Activated CD4-positive, alpha-beta T cell treated with anti-CD3 and anti-CD28 coated beads, Interleukin-2, Interleukin-6, amounts not matched to agents 100 ng/mL and 50 ng/mL, durations not matched to agents 16 hours and 8 hours (primary cell): ENCODE measurements at regions not wholly inside any gene's neighbourhood (a gene's known extent, or its start where the extent isn't known, plus 50 kb on each side); places are given as distances from the start of the nearest gene placed in this dataset.

ENCODE experiments used
- DNase-seq: peaks from one replicate; pipeline ENCODE4 v3.0.0-alpha.2; 2020

DNA sequence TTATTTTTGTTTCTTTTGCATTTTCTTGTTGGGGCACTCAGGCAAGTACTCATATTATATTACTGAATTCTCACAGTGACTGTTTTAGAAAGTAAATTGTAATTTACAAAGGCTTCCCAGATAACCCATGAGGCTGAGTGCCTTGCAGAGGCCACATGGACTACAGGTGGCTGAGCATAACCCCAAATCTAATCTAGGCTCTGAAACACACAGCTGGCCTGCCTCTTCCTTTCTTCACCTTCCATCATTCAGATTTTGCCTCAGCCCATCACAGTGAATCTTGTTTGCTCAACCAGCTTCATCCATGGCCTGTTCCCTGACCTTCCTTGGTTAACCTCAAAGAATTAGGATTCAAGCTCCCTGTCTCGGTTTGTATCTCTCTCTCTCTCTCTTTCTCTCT is 78.5 kb upstream of the PRDM11 start:
- DNase-seq = no peak

DNA sequence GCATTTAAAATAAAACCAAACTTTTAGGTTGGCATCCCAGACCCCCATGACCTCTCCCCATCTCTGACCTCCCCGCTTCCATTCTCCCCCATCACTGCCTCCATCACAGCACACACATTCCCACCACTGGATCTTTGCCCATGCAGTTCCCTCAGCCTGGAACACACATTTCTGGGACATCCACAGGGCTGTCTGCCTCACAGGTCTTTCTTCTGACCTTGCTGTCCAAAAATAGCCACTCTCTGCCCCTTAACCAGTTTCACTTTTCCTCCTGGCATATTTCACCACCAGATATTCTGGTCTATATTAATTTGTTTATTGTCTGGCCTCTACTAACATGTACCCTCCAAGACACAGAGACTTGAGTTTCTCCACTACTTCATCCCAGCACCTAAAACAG is 75.2 kb upstream of the PRDM11 start:
- DNase-seq = no peak

DNA sequence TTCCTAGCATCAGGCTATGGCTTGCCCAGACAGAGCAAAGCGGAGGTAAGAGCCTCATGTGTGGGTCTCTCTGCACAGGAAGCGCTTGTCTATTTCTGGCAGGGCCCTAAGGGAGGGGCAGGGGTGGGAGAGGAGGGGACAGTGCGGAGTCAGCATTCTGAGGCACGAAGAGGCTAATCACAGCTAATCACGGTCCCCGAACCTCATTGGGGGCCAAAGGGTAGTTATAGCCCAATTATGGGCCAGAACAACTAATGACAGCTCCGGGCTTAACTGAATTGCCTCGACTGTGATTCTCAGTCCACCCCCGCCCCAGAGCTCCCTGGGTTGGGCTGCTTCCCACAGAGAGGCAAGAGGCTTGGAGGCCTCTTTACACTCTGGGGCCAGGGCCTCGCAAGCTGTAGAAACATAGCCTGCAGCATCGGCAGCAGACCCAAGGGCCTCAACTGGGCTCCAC is 72.7 kb upstream of the PRDM11 start:
- no peak for DNase-seq

DNA sequence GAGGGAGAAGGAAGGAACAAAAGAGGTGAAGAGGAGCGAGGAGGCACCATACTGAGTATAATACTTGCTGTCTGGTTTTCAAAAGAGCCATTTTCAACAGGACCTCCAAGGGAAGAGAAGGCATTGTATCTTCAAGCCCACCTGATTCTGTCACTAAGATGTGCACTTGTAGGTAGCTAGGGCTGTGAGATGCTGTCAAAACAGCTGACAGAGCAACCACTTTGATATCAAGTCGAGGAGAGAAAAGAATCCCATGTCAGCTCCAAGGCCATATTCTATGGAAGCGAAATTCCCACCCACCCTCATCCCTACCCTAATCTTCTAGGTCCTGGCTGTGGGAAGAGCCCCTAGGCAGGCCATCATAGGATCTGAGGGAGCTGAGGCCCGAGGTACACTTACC is 70.9 kb upstream of the PRDM11 start:
- DNase-seq = no peak

DNA sequence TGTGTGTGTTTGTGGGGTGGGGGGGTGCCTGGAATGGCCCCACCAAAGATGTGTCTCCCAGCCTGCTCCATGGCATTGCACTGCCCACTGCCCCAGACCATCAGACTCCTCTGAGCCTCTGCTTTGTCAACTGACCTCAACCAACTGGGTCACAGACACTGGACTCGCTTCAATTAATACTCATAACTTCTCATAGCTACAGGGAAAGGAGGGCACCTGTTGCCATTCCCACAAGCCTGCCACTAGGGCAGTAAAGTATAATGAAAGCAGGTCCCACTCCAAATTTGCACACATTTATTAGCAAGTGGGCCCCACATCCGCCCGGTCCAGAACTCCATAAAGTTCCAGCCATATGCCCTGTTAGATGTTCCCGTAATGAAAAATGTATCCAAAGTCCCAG is 70.5 kb upstream of the PRDM11 start:
- no peak for DNase-seq

DNA sequence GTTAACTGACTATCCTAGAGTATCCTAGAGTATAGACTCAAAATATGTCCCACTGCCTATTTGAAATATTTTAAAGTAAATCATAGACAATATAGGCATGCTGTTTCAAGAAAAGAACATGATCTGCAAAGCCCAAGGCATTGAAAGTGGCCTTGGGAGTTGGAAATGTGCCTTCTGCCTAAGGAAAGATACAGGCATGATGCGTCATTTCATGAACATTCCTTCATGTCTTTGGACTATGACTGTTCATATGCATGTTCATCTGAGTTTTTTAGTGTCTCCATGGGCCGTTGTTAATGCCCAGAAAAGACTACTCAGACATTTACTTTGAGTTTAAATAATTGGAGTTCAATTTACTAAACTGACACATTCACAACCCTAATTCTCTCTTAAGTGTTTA is 69.7 kb upstream of the PRDM11 start:
- DNase-seq = no peak

DNA sequence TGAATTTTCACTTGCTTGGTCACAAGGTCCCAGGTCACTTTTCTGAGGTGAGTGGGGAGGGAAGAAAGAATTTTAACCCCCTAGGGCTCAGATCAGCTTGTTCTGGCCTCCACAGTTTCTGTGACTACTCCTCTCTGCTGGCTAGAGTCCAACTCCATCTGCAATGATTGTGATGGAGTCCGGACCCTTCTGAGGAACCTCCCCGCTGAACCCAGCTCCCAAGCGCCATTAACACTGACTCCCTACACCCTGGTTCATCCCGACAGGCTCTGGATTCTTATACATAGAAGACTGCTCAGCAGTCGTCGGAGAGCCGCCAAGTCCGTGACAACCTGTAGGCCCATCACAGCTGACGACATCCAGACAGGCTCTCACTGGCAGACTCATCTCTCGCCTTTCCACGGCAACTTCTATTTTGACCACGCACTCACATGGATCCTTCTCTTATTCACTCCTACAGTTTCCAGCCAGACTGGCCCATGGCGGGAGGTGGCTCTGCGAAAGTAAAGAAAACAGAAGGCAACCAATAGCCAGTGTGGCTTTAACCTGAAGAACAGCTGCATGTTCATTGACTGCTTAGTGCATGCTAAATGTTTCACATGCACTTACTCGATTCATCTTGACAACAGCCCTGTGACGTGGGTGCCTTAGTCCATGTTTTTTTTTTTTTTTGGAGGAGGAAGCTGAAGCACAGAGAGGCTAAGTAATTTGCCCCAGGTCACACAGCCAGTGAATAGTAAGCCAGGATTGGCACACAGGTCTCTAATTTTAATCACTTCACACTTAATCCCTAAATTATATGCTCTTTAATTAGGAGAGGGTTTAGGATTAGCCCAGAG is 68.0 kb upstream of the PRDM11 start:
- DNase-seq = no peak

DNA sequence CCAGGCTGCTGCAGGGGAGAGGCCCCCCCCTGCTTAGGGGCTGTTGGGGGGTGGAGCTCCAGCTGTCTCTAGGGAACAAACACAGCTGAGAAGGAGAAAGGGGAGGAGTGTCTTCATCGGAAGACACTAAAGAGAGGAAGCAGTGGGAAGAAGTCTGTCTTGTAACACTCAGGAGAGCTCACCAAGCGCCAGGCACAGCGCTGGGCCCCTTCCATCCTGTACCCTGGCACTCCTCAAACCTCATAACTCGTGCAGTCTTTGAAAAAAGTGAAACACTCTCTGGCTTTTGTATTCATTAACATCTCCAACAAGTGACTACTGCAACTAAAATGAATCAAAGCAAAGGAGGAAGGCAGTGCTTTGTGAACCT is 67.4 kb upstream of the PRDM11 start:
- no peak for DNase-seq

DNA sequence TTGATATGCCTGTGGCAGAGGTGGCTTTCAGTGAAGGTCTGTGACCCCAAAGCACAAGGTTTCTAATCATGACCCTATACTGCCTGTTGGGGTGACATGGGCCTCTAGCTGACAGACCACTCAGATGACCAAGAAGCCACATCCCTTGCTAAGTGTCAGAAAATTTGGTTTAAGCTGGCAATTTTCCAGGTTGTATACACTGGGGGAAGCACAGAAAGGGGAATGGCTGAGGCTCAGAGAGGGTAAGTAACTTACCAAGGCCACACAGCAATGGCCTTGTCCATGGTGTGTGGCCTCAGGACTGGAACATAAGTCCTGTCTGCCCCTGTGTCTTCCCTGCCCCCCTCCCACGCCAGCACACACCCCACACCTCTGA is 66.9 kb upstream of the PRDM11 start:
- no peak for DNase-seq

DNA sequence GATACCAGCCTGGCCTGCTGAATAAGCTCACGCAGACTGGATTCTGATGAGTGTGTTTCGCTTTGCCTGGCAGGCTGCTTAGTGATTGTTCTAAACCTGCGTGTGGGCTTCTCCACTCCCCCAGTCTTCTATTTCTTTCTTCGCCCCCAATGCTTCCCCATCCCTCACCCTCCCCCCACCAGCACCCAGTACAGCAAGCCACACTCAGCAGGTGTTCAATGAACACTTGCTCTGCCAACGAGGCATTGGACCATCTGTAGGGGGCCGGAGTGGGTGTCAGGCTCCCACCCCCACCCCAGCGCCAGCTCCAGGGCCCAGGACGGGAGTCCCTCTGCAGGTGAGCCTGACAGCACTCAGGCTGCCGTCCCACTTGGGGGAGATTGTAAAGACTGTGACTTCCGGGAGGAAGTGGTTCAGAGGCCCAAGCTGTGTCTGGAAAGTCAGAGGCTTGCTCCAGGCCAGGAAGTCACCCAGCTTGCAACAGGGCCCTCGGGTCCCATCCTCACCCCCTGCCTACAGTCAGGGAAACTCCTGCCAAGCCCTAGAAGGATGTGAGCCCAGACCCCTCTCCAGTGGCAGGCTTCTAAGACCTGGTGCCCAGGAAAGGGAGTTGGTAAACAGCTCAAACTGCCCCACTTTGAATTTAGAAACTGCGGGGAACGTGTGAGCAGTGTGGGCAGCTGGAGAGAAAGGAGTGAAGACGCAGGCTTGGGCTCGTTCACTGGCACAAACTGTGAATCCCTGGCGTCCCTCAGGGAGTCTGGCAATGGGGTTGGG is 66.3 kb upstream of the PRDM11 start:
- peak; percentile 73 for DNase-seq

DNA sequence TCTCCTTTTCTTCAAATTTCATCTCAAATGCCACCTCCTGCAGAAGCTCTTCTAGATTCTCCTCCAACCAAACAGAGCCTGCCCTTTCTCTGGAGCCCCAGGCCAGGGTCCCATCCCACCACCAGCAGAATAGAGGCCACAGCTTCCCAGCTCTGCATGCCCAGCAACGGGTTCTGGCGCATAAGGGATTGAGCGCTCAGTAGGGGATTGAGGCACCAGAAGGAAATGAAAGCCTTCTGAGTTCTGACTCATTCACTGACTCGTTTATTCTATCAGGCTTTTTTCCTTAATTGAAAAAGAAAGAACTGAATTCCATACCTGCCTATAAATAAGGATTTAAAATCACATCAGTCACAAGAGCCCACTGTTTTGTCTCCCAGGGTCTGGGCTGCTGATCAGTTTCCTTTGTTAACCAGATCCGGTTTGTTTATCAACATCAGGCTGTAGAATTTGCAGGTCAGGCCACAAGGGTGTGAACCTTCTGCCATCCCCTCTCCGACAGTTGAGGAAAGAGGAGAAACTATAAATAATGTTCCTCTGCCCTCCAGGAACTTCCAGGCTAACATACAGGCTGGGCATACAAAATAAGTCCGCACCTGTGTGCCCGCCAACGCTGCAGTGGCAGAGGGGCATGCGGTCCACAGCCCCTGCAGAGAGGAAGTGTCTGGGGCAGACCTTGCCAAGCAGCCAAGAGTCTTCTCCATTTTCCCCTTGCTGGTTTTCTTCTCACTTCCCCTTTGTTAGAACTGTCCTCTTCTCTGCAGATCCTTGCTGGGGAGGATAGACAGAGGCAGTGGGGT is 63.5 kb upstream of the PRDM11 start:
- no peak for DNase-seq

DNA sequence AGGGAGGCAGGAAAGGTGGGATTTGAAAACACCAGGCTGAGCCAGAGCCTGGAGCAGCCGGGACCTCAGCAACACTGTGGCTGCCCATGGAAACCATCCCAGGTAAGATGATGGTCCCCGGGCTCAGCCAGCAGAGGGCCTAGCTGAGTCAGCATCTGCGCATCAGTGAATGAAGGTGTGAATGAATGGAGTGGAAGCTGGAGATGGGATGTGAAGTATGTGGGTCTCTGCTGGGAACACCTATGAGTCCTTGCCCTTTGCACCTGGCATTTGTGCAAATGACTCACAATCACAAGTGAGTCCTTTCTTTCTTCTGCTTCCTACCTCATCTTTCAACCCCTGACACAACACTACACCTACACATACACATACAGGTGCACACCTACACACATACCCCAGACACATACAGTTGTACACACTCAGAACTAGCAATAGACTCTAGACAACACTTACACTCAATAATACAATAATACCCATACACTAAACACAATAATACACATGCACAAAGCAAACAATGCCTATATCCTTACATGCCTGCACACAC is 62.8 kb upstream of the PRDM11 start:
- peak; percentile 3 for DNase-seq

DNA sequence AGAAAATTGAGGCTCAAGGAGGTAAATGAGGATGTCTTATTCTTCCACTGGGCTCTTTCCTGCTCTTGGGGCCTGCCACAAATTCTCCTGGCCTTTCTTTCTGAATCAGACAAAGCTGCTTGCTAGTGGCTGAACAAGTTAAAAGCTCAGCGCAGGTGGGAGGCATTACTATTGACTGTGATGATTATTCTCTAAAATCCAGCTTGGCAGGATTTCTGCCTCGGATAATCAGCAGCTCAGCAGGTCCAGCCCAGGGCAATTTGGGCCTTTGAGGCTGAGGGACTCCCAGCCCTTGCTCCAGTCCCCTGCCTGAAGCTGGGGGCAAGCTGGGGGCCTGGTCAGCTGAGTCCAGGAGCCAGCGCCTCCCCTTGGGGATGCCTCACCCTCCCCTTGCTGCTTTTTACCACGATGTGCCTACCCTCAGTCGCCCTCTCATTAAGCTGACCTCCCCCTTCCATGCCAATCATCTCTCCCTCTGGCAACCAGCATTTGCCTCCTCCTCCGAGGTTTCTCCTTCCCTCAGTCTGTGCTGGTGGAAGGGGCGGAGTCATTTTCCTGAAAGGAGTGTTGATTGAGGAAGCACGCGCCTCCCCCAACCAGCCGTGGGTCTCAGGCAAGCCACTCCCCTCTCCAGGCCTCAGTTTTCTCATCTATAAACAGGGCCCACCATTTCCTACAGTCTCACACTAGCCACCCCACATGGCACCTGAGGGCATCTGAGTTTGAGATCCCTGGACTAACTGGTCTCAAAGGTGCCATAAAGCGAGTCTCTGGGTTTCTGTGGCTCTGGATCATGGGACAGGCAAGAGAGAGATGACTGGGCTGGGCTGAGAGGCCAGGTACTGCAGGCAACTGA is 60.6 kb upstream of the PRDM11 start:
- DNase-seq = no peak

DNA sequence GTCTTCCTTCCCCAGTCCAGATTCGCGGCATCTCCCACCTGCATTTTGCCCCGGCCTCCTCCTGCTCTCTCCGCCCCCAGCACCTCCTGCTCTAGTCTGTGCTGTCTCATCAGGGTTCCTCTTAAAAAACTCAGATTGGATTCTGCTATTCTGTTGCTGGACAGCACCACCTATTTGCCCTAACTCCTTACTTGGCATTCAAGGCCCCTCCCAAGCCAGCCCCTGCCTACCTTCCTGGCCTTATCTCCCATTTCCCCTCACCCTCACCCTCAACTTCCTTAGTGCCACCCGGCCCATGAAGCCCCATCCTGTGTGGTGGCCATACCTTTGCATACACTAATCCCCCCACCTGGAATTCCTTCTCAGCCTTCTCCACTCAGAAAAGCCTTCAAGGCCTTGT is 59.9 kb upstream of the PRDM11 start:
- DNase-seq = no peak

DNA sequence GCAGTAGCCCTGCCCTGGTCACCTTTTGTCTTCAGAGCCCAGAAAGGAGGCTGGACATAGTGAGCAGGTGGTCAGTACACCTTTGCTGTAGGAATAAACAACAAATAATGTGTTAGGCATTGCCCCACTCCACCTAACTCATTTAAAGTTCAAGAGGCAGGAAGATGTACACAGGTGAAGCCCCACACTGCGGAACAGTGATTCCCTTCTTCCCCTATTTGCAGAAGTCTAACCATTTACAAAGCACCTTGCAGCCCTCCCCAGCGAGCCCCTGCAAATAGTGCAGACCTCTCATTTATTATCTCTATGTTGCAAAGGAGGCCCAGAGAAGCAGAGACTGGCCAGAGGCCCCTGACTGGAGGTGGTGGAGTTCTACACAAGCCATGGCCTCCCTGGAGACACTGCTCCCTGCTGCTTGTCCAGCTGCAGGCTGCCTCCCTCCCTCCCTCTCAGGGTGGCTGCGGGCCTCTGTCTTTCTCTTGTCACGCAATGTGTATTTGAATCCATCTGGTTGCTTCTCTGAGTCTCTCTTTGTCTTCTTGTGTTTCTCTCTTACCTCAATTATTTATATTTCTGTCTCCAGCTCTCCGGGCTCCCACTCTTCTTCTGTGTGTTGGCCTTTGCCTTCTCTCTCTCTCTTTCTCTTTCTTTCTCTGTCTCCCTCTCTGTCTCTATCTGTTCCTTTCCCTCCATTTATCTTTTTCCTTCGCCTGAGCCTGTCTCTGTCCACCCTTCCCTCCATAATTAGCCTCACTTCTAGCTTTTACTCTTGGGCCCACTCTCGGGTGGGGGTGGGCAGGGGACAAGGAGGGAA is 59.1 kb upstream of the PRDM11 start:
- no peak for DNase-seq

DNA sequence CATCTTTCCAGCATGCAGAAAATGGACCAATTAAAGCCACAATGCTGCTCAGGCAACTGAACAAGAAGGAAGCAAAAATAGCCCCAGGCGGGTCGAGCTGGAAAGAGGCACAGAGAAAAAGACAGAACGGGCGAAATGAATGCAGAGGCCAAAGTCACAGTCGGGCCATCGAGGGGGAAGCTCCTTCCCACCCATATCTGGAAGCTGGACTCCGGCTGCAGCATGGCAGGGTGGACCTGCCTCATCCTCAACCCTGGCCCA is 58.6 kb upstream of the PRDM11 start:
- DNase-seq = no peak

DNA sequence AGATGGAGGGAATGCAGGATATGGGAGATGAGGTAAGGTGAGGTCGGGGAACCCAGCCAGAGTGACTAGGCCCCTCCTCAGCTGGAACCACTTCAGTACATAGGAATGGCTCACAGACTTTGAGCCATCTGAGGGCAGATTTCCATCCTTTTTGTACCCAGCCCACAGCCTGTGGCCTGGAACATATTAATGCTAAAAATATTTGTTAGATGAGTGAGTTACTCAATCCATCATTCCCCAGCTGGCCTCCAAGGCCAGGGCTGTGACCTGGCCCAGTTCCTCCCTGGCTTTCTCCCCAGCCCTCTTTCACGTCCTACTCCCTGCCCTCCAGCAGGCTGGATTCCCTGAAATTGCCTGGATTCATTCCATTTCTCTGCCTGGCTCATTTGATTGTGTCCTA is 57.2 kb upstream of the PRDM11 start:
- no peak for DNase-seq

DNA sequence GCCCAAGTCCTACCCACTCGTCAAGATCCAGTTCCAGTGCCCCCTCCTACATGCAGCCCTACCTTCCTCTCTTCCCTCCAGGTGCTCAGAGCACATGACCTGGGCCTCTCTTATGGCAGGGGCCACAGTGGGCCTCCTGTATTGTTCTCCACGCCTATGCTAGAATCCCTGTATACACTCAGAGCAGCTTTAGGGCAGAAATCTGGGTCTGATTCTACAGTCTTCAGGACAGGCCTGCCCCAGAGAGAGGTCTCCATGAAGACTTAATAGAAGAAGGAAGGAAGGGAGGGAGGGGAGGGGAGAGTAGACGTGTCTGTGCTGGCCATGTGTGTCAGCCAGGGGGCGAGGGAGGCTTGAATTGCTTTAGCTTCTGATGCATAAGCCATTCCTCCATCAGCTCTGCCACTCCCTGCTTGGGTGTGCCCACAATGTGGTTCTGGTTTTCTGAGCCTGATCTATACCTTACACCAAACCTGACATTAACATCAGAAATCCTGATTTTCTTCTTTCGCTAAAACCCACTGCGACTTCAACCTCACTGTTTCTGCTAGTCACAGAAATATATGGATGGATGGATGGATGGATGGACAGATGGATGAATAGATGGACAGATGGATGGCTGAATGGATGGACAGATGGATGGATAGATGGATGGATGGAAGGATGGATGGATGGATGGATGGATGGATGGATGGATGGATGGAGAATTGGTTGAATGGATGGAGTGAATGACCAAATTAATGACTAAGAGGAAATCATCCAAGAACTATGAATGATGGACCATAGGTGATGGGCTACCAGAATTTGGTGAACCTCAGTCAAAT is 56.6 kb upstream of the PRDM11 start:
- DNase-seq = no peak

DNA sequence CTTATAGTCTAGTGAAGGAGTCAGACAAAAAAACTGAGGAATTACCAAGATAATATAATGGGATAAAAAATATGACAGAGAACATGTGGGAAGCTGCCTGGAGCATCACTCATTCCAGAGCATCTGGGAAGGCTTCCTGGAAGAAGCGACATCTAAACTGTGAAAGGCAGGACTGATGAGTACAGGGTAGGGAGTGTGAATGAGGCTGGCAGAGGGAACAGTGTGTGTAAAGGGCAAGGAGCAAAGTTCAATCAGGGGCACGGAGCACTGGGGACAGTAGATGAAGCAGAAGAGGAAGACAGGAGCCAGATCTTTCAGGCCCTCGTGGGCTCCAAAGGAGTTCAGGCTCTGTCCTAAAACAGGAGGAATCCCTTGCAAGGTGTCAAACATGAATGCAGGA is 55.8 kb upstream of the PRDM11 start:
- no peak for DNase-seq

DNA sequence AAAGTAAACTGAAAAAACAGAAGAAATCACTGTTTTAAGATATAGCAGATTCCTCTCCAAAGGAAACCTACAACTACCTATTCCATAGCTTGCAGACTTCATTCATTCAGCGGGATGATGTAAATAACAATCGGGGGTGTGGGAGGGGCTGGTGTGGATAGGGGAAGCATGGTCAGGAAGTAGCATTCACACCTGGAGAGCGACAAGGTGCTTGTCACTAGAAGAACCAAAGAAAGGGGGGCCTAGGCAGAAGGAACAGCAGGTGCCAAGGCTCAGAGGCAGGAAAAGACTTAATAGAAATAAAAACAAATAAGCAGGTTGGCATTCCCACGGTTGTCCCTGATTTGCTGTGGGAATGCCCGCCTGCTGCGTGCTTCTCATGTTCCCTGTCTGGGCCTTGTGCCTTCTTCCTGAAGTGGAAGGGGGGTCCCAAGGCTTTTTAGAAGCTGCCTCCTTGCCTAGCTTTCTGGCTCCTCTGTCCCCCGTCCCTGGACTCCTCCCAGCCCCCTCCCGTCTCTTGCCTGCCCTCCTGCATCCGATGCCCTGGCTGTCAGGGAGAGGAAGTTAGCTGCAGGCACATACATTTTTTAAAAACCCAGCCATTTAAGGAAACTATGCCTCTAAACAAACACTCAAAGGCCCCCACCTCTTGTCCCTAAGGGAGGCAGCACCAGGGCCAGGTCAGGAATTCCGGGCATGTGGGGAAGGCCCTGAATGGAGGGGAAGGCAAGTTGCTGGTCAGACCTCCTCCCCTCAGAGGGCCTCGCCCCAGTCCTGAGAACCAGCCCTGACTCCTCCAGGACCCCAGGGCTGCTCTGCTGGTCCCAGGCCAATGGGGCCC is 54.7 kb upstream of the PRDM11 start:
- DNase-seq = no peak
